Osteocyte (in vitro differentiated cells): ENCODE measurements at regions not wholly inside any gene's neighbourhood (a gene's known extent, or its start where the extent isn't known, plus 50 kb on each side); places are given as distances from the start of the nearest gene placed in this dataset.

Source experiments
- DNase-seq: peaks from one replicate; pipeline ENCODE4 v3.0.0; 2021; ENCODE audit warnings: mixed read lengths; ENCODE audit not compliant: unreplicated experiment; ENCODE audit errors: extremely low spot score
- H3K27ac Mint-ChIP-seq: one replicate; pipeline ENCODE4 v1.8.0; 2021; ENCODE audit warnings: mild to moderate bottlenecking, mixed read lengths; ENCODE audit not compliant: unreplicated experiment
- H3K27me3 Mint-ChIP-seq: one replicate; pipeline ENCODE4 v1.8.0; 2021; ENCODE audit warnings: mixed read lengths; ENCODE audit not compliant: unreplicated experiment
- H3K36me3 Mint-ChIP-seq: one replicate; pipeline ENCODE4 v1.8.0; 2021; ENCODE audit warnings: mixed read lengths; ENCODE audit not compliant: unreplicated experiment
- H3K4me1 Mint-ChIP-seq: one replicate; pipeline ENCODE4 v1.8.0; 2021; ENCODE audit warnings: mixed read lengths; ENCODE audit not compliant: unreplicated experiment
- H3K4me3 Mint-ChIP-seq: one replicate; pipeline ENCODE4 v1.8.0; 2021; ENCODE audit warnings: mild to moderate bottlenecking, moderate library complexity, mixed read lengths; ENCODE audit not compliant: unreplicated experiment
- H3K9me3 Mint-ChIP-seq: one replicate; pipeline ENCODE4 v1.8.0; 2021; ENCODE audit warnings: mixed read lengths; ENCODE audit not compliant: unreplicated experiment
- TF ChIP-seq, protein P1 (sequence below): fragments of 200-600 bp; sonication (generic); IDR thresholded peaks from 2 replicates; pipeline ENCODE4 v1.5.0; 2021; ENCODE audit warnings: antibody characterized with exemption, mild to moderate bottlenecking, moderate library complexity

DNA sequence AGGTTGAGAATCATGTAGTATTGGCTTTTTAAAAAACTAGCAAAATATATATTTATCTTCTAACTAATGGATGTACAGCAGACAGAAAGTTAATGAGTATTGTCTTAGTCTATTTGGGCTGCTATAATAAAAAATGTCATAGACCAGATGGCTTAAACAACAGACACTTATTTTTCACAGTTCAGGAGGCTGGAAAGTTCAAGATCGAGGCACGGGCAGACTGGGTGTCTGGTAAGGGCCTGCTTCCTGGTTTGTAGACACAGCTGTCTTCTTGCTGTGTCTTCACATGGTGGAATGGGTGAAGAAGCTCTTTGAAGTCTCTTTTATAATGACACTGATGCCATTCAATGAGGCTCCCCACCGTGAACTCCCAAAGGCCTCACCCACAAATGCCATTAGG lies 70.1 kb upstream of the KRR1 start:
- Mint-ChIP-seq H3K4me1 (peaks cover 21% of the 10 kb centered on the region), H3K4me3 (no peak overlapping the region), H3K9me3 (no peaks in the 10 kb centered on the region), H3K36me3 (no peaks in the 10 kb centered on the region), H3K27ac (peak overlapping the region; percentile 38), H3K27me3 (no peaks in the 10 kb centered on the region)
- TF ChIP-seq, protein P1, sequence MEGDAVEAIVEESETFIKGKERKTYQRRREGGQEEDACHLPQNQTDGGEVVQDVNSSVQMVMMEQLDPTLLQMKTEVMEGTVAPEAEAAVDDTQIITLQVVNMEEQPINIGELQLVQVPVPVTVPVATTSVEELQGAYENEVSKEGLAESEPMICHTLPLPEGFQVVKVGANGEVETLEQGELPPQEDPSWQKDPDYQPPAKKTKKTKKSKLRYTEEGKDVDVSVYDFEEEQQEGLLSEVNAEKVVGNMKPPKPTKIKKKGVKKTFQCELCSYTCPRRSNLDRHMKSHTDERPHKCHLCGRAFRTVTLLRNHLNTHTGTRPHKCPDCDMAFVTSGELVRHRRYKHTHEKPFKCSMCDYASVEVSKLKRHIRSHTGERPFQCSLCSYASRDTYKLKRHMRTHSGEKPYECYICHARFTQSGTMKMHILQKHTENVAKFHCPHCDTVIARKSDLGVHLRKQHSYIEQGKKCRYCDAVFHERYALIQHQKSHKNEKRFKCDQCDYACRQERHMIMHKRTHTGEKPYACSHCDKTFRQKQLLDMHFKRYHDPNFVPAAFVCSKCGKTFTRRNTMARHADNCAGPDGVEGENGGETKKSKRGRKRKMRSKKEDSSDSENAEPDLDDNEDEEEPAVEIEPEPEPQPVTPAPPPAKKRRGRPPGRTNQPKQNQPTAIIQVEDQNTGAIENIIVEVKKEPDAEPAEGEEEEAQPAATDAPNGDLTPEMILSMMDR, result no peak
- DNase-seq, result no peak

DNA sequence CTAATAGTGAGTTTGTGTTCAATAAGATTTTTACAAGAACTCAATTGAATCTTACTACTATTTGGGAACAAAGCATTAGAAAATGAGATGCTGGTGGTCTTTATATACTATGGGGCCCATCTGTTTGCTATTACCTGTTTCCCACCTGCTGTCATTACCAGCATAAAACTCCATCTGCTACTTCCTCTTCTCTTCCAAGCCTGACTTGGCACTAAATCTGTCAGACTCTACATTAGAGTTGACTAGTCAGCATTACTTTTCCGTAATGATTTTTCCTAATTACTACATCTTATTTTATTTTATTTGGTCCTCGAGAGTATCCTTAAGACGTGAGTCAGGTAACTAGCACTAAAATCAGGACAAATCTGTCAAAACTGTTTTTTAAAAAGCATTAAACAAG lies 68.1 kb upstream of the KRR1 start:
- DNase-seq, result no peak

DNA sequence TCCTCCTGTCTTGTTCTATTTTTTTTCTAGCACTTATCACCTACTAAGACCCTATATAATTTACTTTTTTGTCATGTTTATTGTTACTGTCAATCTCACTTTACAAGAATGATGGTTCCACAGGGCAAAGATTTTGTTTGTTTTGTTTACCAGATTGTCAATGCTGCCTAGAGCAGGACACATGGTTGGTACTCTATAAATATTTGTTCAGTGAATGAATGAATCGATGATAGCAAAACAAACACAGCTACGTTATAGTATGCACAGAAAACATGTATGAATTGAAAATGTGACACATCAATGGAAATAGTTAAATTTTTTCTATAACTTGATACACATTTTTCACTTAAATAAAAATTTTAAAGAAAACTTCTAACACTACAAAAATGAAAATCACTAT lies 67.1 kb upstream of the KRR1 start:
- TF ChIP-seq, protein P1, result no peak

More for the DNA sequence above, 68.1 kb upstream of the KRR1 start:
- Mint-ChIP-seq H3K27me3 (no peaks in the 10 kb centered on the region), H3K36me3 (no peaks in the 10 kb centered on the region), H3K4me1 (peaks cover 4% of the 10 kb centered on the region), H3K4me3 (no peak overlapping the region), H3K9me3 (no peaks in the 10 kb centered on the region), H3K27ac (no peak overlapping the region)
- TF ChIP-seq, protein P1, result no peak

DNA sequence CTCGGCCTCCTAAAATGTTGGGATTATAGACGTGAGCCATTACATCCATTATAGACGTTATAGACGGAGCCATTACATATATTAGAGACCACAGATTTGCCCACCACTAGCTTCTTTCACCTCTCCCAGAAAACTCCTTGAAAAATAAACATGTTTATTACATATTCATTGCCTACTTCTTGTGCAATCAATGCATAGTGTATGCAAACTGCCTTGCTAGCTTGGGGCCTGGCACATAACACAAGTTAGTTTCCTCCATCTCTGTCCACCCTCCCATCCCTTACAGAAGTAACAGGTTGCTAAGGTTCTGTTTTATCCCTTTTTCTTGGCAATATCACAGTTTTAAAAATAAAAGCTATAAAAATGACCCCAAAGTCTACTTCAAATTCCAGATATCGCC lies 66.4 kb upstream of the KRR1 start:
- DNase-seq, result no peak
- Mint-ChIP-seq H3K27ac (no peak overlapping the region), H3K9me3 (peaks cover under 1% of the 10 kb centered on the region), H3K27me3 (no peaks in the 10 kb centered on the region), H3K4me1 (peaks cover 3% of the 10 kb centered on the region), H3K36me3 (no peaks in the 10 kb centered on the region), H3K4me3 (no peak overlapping the region)
- TF ChIP-seq, protein P1, result no peak

More for the DNA sequence above, 67.1 kb upstream of the KRR1 start:
- H3K4me3 Mint-ChIP-seq, result no peak overlapping the region
- DNase-seq, result no peak
- no peaks in the 10 kb centered on the region for H3K27me3 Mint-ChIP-seq
- no peaks in the 10 kb centered on the region for H3K36me3 Mint-ChIP-seq
- H3K27ac Mint-ChIP-seq, result no peak overlapping the region
- peaks cover 3% of the 10 kb centered on the region for H3K4me1 Mint-ChIP-seq
- no peaks in the 10 kb centered on the region for H3K9me3 Mint-ChIP-seq

DNA sequence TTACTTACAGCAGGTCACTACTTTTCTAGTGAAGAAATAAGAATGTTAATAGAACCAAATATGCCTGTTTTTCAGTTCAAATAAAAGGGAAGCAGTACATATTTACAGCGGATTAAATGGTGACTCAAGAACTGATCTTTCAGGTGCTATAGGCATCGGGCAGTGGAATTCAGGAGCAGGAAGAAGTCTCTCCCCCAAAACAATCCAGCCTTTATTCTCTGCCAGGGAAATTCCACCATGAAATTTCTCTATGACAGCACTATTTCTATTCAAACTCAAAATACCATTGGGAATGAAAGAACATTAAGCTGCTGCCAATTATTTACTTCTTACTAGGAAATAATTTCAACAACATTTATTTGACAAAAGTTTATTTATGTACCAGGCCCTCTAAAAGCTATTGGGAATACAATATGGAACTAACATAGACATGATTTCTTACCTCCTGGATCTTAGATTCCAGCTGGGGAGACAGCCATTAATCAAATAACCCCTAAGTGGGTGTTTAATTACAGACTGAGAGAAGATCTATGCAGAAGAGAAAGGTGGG lies 60.3 kb upstream of the KRR1 start:
- H3K27ac Mint-ChIP-seq, result no peak overlapping the region
- TF ChIP-seq, protein P1, result no peak
- DNase-seq, result no peak
- H3K9me3 Mint-ChIP-seq, result peaks cover 11% of the 10 kb centered on the region
- H3K4me1 Mint-ChIP-seq, result peaks cover 9% of the 10 kb centered on the region
- no peaks in the 10 kb centered on the region for H3K27me3 Mint-ChIP-seq
- H3K36me3 Mint-ChIP-seq, result no peaks in the 10 kb centered on the region
- H3K4me3 Mint-ChIP-seq, result no peak overlapping the region
